22Rv1 (cell line): ENCODE measurements at regions not wholly inside any gene's neighbourhood (a gene's known extent, or its start where the extent isn't known, plus 50 kb on each side); places are given as distances from the start of the nearest gene placed in this dataset.

ENCODE experiments used
- H3K27ac ChIP-seq: fragments of 450-650 bp; 2 replicates; pipeline ENCODE4 v1.5.1; 2017
- CTCF ChIP-seq: fragments of 450-650 bp; IDR thresholded peaks from 2 replicates; pipeline ENCODE4 v1.5.1; 2017; ENCODE audit warnings: mild to moderate bottlenecking
- ZFX ChIP-seq: fragments of 450-650 bp; IDR thresholded peaks from 2 replicates; pipeline ENCODE4 v1.6.1; 2017; ENCODE audit warnings: antibody characterized with exemption, borderline replicate concordance

GRCh38 chr3:110733045-110733444 lies 338.6 kb upstream of the NECTIN3 start:
- TF ChIP-seq ZFX (no peak), CTCF (no peak)
- no peak overlapping the region for H3K27ac ChIP-seq

GRCh38 chr3:110734524-110734923 lies 337.1 kb upstream of the NECTIN3 start:
- TF ChIP-seq ZFX = no peak
- no peak for TF ChIP-seq CTCF
- H3K27ac ChIP-seq = no peak overlapping the region

- H3K27ac ChIP-seq = no peak overlapping the region
- TF ChIP-seq CTCF (no peak), ZFX (no peak)
Observed at GRCh38 chr3:110736332-110736731, 335.3 kb upstream of the NECTIN3 start.

- H3K27ac ChIP-seq = no peak overlapping the region
- no peak for TF ChIP-seq ZFX
Observed at GRCh38 chr3:110738531-110738930, 333.1 kb upstream of the NECTIN3 start.

- no peak overlapping the region for H3K27ac ChIP-seq
Observed at GRCh38 chr3:110741891-110742290, 329.7 kb upstream of the NECTIN3 start.

GRCh38 chr3:110743202-110743601 lies 328.4 kb upstream of the NECTIN3 start:
- H3K27ac ChIP-seq = peak overlapping the region; percentile 53
- TF ChIP-seq ZFX (no peak), CTCF (no peak)

More at GRCh38 chr3:110741891-110742290, 329.7 kb upstream of the NECTIN3 start:
- no peak for TF ChIP-seq ZFX
- no peak for TF ChIP-seq CTCF

GRCh38 chr3:110743984-110744383 lies 327.6 kb upstream of the NECTIN3 start:
- TF ChIP-seq ZFX (no peak), CTCF (no peak)

DNA sequence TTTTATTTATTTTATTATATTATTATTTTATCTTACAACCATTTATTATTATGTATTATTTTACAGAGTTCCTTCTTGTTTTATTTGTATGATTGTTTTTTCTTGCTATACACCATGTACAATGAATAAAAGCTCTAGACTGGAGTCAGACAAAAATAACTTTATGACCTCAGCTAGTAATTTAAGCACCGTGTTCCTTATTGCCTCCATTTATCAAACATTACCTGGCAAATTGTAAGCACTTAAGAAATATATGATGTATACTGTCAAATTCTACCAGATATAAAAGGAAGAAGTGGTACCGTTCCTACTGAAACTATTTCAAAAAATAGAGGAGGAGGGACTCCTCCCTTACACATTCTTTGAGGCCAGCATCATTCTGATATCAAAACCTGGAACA lies 326.9 kb upstream of the NECTIN3 start:
- H3K27ac ChIP-seq = no peak overlapping the region
- TF ChIP-seq CTCF = no peak
- TF ChIP-seq ZFX = no peak

More at GRCh38 chr3:110743984-110744383, 327.6 kb upstream of the NECTIN3 start:
- H3K27ac ChIP-seq = peak overlapping the region; percentile 53
